GM19463 (cell line): ENCODE measurements at regions not wholly inside any gene's neighbourhood (a gene's known extent, or its start where the extent isn't known, plus 50 kb on each side); places are given as distances from the start of the nearest gene placed in this dataset.
"Not testable (repeated sequence)": the region's sequence is repeated elsewhere in the genome, so short reads cannot be mapped to it uniquely, and the experiment has no call there.

Source experiments
- ATAC-seq: cut with Tn5 transposase; IDR thresholded peaks from one replicate; pipeline ENCODE4 v1.9.1; 2021; ENCODE audit warnings: mild to moderate bottlenecking, moderate library complexity; ENCODE audit not compliant: unreplicated experiment

DNA sequence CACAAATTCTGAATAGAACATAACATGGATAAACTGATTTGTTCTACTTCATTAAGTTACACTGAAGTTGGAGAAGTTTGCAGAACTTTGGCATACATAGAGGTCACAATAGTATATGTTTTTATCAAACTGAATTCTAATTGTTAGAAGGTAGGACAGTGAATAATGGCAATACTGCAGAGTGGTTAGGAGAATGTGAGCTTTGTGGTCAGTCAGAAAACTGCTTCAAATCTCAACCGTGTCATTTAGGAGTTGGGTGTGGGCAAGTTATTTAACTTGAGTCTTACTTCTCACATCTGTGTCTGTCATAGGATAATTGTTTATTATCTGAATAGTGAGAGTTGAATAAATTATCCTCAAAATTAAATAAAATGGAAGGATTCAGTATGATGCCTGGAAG, 374.6 kb upstream of the SYT1 start:
- no peak for ATAC-seq

DNA sequence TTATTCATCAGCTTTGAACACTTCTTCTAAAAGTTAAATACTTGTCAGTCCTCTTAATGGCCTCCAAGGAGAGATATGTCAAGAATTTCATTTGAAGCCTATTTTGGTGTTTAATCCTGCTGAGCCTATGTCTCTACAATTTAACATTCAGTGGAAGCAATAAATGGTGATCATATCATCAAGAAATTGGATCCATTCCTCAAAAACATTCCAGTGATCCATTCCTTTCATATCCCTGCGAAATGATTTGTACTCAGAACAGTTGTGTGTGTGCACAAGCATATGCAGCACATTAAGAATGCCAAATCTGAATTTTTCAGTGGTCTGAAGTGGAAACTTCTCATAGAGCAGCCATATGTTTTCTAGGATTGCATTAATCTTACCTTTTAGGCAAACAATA, 373.7 kb upstream of the SYT1 start:
- ATAC-seq = no peak

DNA sequence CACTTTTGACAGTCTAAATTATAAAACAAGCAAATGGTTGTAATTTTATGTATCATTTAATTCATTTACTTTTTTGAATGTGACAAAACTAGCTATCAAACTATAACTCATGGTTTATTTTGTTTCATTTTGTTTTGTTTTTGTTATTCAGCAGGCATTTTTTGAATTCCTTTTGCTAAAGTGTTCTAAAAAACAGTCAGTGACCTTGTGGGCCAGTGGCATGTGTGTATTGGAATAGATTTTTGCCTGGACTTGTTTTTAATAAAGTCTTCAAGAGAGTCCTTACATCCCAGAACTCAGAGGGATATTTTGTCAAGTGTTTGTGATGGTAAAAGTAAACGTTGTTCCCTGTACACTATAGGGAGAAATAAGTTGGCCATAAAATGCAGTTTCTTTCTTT, 369.7 kb upstream of the SYT1 start:
- ATAC-seq = no peak

DNA sequence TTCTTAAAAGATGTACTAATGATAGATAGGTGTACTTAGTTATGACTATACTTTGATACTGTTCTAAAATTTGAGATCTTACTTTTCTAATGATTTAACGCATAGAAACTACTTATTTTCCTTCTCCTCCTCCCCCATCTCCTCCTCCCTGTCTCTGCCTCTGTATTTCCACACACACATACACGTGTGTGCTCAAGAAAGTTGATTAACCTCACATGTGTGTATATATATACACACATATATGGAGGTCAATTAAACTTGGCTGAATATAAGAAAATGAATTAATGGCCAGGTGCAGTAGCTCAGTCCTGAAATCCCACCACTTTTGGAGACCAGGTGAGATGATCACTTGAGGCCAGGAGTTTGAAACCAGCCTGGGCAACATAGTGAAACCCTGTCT, 362.7 kb upstream of the SYT1 start:
- no peak for ATAC-seq

DNA sequence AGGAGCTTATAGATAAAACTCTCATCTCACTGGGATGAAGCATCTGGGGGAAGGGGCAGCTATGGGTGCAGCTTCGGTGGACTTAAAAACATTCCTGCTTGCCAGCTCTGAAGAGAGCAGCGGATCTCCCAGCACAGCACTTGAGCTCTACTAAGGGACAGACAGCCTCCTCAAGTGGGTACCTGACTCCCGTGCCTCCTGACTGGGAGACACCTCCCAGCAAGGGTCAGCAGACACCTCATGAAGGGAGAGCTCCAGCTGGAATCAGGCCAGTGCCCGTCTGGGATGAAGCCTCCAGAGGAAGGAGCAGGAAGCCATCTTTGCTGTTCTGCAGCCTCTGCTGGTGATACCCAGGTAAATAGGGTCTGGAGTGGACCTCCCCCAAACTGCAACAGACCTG, 345.2 kb upstream of the SYT1 start:
- no peak for ATAC-seq

DNA sequence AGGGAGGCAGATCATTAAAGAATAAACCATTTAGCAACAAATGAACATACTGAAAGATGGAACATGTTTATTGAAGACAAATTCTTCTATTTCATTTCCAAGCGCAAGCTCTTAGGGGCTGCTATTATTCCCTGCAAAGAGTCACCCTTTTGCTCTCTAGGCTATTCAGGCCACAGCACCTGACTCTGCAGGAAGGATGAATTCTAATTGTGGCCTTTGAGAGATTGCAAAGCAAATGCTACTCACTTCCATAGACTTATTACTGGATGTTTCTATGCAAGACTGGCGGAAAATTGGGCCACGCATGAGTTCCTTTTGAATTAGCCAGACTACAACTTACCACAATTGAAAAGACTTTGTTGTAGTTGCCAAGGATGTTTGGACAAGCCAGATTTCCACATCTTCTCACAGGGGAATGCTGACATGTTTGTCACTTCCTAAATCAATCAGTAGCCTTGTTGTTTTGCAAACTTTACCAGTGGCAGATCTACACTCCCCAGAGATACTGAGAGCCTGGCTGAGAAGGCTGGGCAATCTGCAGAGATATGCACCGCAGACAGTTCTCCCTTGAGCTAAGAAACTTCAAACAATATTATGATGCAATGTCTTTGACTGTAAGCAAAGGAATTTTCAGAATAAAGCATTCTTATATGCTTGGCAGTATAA, 334.3 kb upstream of the SYT1 start:
- ATAC-seq = no peak

DNA sequence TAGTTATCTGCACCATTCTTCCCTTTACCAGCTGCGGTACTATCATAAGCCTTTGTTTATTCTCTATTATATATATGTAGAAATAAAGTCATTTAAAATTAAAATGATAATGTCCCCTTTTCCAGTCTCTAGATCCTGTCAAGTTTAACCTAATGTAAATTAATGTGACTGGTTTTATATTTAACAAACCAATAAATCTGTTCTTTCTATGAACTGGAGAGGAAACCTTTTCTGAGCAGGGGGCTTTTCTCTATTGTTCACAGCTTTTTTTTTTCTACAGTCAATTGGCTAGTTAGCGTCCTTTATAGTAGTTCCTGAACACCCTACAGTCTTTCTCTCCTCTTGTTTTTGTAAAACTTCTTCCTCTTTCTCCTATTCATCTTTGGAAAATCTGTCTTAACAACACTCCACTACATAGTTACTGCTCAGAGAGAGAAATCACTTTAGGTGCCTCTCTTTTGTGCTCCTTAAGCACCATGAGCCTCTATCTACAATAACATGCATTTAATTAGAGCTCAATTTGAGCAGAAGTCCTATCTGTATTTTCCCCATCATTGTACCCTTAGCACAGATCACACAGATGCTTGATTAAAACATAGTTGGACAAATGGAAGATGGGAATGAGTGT, 332.6 kb upstream of the SYT1 start:
- ATAC-seq = no peak

DNA sequence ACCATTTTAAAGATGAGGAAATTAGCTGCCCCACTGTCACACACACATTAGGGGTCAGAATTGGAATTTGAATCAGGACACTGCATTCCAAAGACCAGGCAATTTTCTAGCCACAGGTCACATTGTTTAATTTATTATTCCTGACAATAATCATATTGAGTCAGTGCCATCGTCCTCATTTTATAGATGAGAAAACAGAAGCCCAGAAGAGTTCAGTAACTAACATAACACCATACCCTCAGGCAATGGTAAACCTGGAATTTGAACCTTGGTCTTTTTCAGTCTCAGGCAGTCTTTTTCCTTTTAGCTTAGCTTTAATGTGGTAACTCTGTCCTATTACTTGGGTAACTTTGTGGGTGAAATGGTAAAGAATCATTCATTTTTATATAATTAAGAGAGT, 330.3 kb upstream of the SYT1 start:
- no peak for ATAC-seq

DNA sequence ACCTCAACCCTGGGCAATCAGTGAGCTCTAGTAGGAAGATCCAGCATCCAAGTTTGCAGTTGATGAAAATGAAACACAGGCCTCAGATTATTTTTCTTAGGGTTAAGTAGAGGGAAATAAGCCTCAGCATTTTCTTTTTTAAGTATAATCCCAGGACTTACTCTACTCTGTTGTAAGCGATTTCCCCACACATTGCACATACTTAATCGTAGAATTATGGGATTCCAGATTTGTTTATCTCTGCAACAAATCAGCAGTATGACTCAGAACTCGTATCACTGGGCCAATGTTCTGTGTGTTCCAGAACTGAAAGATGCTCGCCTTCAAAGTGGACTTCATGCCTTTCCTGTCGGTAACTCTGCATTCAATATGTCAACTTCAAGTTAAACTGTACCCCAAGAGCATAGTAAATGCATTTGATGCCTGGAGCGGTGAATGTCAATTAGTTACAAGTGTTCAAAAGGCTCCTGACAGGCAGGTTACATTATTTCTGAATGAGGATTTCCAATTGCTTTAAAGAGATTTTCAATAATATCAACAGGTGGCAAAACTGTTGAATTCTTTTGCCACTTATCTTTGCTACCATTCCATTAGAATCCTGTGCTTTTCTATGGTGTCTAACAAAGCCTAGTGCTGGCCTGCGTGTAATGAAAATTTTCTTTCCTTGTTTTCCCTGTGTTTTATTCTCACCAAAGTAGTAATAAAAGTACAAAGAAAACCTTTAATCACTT, 323.8 kb upstream of the SYT1 start:
- no peak for ATAC-seq

DNA sequence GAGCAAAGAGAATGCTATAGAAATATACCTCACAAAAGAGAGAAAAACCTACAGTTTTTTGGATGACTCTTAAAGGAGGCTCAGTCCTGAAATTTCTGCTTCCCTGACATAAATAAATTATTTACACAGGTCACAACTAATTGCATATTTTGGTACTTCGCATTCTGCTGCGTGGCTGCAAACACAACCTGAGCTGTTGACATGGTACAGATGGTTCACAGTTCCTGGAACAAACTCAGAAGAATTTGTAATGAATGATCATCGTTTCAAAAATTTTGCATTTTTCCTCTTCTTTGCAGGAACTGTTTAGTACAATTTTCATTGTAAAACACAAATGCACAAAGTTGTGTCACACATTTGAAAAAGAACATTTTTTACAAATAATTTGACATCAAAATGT, 313.7 kb upstream of the SYT1 start:
- ATAC-seq = no peak

DNA sequence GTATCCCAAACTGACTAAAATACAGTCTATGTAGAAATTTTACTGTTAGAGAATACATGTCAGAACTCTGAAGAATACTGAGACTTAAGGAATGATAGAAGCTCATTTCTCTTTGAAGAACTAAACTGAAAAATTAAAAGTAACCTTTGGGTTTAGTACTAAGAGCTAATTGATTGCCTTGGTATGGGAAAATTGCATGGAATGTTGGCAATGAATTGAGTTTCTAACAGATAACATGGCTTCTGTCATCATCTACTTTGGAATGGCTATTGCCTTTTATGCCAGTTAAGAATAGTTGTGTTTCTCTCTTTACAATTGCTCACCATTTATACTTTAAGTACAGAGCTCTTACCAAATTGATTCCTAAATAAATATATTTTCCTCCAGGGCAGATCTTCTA, 308.8 kb upstream of the SYT1 start:
- no peak for ATAC-seq

DNA sequence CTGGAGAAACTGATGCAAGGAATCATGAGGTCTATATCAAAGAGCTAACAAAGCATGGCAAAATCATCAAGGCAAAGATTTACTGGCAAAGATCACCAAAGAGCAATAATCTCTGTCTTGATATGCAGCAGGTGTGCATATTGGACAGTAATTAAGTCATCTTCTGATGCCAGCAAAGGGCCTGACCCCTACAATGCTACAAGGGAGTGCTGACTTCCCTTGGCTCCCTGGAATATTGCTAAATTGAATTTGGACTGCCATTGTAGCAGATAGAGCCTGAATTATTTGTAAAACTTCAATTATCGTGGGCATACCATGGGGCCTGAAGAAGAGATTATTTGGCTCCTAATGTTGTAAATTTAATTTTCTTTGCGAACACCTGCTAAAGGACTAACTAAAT, 307.9 kb upstream of the SYT1 start:
- ATAC-seq = no peak

DNA sequence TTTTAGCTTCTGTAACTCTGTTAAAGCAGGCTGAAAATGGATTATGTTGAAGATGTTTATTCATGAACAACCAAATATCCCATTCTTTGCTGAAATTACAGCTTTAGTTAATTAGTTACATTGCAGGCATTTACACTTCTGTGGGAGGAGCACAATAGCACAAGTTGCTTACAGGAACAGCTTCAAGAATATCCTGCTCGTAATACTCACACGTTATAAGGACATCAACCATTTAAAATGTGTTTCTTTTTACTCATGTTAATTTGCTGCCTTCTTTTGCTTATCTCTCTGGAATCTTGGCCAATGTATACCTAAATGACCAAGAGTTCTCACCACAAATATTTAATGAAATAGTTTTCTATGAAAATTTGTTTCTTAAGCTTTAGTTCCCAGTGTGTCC, 305.2 kb upstream of the SYT1 start:
- no peak for ATAC-seq

DNA sequence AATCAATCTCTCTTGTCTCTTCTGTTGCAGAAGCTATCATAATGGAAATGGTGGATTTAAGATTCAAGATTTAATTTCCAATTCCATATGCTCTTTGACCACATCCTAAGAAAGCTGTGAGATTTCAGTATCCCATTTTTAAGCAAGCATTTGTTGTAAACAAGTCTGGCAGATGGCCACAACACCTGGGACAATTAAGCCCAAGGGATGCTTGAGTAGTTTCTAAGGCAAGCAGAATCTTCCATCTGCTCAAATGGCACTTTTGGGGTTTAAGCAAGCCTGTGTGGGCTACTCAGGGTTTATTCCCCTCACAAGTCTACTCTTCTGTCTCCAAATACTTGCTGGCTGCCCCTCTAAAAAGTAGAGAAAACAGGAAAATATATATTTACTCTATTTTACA, 304.7 kb upstream of the SYT1 start:
- no peak for ATAC-seq

DNA sequence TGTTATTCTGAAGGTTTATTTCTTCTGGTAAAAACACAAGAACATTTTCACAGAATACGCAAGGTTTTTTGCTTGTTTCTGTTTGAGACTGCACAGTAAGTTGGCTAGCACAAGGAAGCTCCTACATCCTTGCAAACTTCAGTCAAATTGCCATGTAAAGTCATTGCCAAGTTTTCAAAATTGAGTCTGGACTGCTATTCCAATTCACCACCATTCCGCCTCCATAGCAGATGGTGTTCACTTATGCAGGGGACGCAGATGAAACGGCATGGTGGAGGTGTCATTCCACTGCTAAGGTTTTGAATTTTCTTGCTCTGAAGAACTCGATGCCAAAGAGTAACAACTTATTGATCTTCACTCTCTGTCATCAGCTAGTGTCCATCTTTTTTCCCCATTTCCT, 303.9 kb upstream of the SYT1 start:
- no peak for ATAC-seq

DNA sequence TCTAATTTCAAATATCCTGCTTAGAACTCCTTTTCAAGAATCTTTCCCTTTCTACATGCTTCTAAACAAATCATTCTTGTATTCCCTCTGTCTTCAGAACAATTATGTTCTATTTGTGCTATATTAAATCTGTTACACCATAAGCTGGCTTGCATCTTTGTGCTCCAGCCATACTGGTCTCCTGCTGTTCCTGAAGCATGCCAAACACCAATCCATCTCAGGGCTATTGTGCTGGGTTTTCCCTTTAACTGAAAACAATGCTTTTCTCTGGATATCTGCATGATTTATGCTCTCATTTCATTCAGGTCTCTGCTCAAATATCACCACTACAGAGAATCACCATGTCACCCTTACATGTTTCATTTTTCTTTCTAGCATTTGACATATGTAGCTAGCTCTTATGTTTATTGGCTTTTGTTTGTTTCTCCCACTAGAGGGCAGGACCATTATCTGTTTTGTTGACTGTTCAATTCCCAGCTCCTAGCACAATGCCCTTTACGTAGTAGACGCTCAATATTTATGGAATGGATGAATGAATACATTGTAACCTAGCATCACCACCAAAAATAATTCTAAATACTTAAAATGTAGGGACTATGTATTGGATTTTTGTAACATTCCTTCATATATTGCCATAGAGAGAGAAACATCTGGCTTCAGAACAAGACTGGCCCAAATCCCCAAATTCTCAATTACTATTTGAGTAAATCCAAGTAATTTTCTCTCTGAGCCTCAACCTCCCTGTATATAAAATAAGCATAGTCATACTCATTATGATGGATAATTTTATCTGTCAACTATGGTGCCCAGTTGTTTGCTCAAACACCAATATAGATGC, 302.0 kb upstream of the SYT1 start:
- no peak for ATAC-seq

DNA sequence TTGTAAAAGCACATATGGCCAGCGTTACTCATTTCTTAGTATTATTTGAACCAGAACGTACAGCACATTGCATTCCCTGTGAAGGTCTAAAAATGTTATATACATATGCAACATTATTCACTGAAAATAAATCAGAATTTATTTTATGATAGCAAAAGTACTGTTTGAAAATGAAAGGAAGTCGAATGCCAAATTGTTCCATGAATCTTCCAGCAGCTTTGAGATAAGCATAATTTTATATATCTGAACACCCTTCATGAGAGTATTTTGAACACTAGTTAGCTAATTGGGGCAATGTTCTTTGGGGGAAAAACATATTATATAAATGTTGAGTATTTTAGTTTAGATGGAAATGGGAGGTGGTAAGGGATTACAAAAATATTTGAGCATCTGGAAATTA, 300.7 kb upstream of the SYT1 start:
- no peak for ATAC-seq

DNA sequence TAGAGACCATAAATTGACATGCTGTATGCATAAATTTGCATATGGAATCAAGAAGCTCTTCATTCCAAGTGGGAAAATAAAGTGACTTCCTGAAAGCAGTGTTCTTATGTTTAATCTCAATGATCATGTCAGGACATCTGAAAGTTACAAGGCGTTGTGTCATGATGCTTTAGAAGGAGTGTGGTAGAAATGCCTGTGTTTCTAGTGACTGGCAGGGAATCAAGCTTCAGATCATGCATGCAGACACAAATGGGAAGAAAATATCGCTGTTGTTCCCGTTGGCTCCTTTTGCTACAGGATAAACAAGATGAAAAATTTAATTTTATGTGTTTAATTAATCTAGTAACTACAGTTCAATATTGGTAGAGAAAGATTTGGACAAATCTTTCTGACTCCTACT, 298.1 kb upstream of the SYT1 start:
- no peak for ATAC-seq

DNA sequence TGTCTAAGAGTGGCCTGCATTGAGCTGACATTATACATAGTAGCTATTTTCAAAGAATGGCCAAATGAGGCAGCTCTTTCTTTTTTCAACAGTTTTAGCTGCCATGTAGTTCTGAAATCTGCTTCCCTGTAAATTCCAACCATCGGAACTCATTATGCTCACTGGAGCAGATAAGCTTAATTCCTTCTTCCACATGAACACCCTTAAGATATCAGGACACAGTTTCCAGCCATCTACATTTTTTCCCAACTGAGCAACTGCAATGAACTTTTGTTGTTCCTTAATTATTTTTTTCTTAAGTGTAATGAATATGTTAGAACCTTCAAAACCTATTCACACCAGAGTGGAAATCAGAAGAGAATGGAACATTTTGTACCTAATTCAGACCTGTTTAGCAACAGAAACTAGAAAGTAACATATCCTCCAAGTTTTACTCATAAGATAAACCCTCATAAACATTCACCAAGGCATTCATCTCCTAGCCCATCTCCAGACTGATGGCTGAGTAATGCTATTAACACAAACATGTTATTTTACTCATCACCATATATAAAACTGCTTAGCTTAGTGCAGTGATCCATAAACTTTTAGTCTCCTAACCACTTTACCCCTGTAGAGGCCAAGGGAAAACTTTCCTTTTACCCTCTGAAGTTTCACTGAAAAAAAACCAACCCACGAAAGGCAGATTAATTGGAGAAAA, 296.1 kb upstream of the SYT1 start:
- no peak for ATAC-seq

DNA sequence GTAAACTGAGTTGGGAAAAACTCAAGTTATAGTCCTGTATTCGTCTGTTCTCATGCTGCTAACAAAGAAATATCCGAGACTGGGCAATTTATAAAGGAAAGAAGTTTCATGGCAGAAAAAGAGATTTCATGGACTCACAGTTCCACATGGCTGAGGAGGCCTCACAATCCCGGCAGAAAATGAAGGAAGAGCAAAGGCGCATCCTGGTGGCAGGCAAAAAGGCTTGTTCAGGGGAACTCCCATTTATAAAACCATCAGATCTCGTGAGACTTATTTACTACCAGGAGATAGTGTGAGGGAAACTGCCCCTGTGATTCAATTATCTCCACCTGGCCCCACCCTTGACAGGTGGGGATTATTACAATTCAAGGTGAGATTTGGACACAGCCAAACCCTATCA, 292.6 kb upstream of the SYT1 start:
- no peak for ATAC-seq

DNA sequence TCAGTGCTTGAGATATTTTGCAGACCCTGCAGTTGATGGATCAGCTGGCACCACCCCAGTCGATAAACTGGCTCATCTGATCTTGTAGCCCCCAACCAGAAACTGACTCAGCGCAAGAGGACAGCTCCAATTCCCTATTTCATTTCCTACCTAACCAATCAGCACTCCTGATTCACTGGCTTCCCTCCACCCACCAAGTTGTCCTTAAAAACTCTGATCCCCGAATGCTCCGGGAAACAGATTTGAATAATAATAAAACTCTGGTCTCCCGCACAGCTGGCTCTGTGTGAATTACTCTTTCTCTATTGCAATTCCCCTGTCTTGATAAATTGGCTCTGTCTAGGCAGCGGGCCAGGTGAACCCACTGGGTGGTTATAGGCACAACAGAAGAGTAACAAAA, 289.4 kb upstream of the SYT1 start:
- not testable (repeated sequence) for ATAC-seq
